OCI-LY1 (cell line): ENCODE measurements at regions not wholly inside any gene's neighbourhood (a gene's known extent, or its start where the extent isn't known, plus 50 kb on each side); places are given as distances from the start of the nearest gene placed in this dataset.

ENCODE experiments used
- H2AFZ ChIP-seq: fragments of 200-600 bp; sonication (generic), shearing (Covaris generic); 2 replicates; pipeline ENCODE4 v1.6.0; 2014; ENCODE audit warnings: antibody characterized with exemption, mild to moderate bottlenecking, low read length
- H3F3A ChIP-seq: fragments of 200-600 bp; sonication (generic), shearing (Covaris generic); 2 replicates; pipeline ENCODE4 v1.6.0; 2014; ENCODE audit warnings: mild to moderate bottlenecking, antibody characterized with exemption, low read length, moderate library complexity; ENCODE audit not compliant: insufficient read depth
- H3K27ac ChIP-seq: fragments of 200-600 bp; sonication (generic); 2 replicates; pipeline ENCODE4 v1.5.1; 2014; ENCODE audit warnings: low read length, mixed run types, mild to moderate bottlenecking, low read depth; ENCODE audit not compliant: poor library complexity, severe bottlenecking
- H3K27me3 ChIP-seq: fragments of 200-600 bp; sonication (generic); 2 replicates; pipeline ENCODE4 v1.6.0; 2014; ENCODE audit warnings: antibody characterized with exemption, mild to moderate bottlenecking, low read length, moderate library complexity; ENCODE audit not compliant: insufficient read depth
- H3K36me3 ChIP-seq: fragments of 200-600 bp; sonication (generic); 2 replicates; pipeline ENCODE4 v1.6.1; 2014; ENCODE audit warnings: mild to moderate bottlenecking, antibody characterized with exemption, low read length, moderate library complexity, mixed read lengths; ENCODE audit not compliant: insufficient read depth
- H3K4me1 ChIP-seq: fragments of 200-600 bp; sonication (generic); 2 replicates; pipeline ENCODE4 v1.5.1; 2014; ENCODE audit warnings: mild to moderate bottlenecking, low read length, moderate library complexity; ENCODE audit not compliant: insufficient read depth, severe bottlenecking
- H3K4me2 ChIP-seq: fragments of 200-600 bp; sonication (generic), shearing (Covaris generic); 2 replicates; pipeline ENCODE4 v1.6.1; 2014; ENCODE audit warnings: low read length
- H3K4me3 ChIP-seq: fragments of 200-600 bp; sonication (generic); 2 replicates; pipeline ENCODE4 v1.5.1; 2014; ENCODE audit warnings: low read length, low read depth, mild to moderate bottlenecking, mixed read lengths; ENCODE audit not compliant: poor library complexity, severe bottlenecking
- H3K79me2 ChIP-seq: fragments of 200-600 bp; shearing (Covaris generic); 2 replicates; pipeline ENCODE4 v1.6.1; 2016; ENCODE audit warnings: mixed run types, low read length, mixed read lengths; ENCODE audit not compliant: insufficient read depth
- H3K9ac ChIP-seq: fragments of 200-600 bp; sonication (generic), shearing (Covaris generic); 2 replicates; pipeline ENCODE4 v1.6.1; 2014; ENCODE audit warnings: mild to moderate bottlenecking, low read length, mixed read lengths
- H3K9me2 ChIP-seq: fragments of 200-600 bp; sonication (generic), shearing (Covaris generic); 2 replicates; pipeline ENCODE4 v1.6.1; 2014; ENCODE audit warnings: low read depth, mild to moderate bottlenecking, low read length, mixed read lengths
- H3K9me3 ChIP-seq: fragments of 200-600 bp; shearing (Covaris generic); 2 replicates; pipeline ENCODE4 v1.6.1; 2014; ENCODE audit warnings: low read length, mixed read lengths
- H4K20me1 ChIP-seq: fragments of 200-600 bp; sonication (generic), shearing (Covaris generic); 2 replicates; pipeline ENCODE4 v1.6.0; 2016; ENCODE audit warnings: mild to moderate bottlenecking, low read length; ENCODE audit not compliant: insufficient read depth
- EZH2 ChIP-seq: fragments of 200-600 bp; sonication (generic), shearing (Covaris generic); IDR thresholded peaks from 2 replicates; pipeline ENCODE4 v1.8.0; 2017; ENCODE audit warnings: borderline replicate concordance, mixed run types, mild to moderate bottlenecking, antibody characterized with exemption, low read length, moderate library complexity, mixed read lengths
- TF ChIP-seq, protein P1 (sequence below): fragments of 200-600 bp; sonication (generic), shearing (Covaris generic); IDR thresholded peaks from 2 replicates; pipeline ENCODE4 v1.5.1; 2017; ENCODE audit warnings: mild to moderate bottlenecking, antibody characterized with exemption, low read length, moderate library complexity, mixed read lengths

DNA sequence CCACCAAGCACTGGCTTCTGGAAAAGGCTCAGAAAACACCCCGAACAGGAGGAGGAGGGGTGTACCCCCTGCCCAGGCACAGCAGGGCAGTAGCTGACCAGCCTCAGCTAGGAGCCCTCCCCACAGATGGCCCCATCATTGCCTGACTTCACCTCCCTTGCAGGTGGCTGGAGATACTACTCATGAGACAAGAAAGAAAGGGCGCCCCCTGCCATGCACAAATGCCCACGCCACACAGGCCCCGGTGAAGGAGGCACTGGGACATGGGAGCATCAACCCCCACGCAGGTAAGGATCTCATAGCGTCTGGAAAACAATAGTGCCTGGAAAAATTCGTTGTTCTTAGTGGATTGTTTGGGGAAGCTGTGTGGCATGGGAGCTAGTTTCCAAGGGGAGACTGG, 240.6 kb downstream of the TFCP2L1 start:
- TF ChIP-seq EZH2 = no peak
- TF ChIP-seq, protein P1, sequence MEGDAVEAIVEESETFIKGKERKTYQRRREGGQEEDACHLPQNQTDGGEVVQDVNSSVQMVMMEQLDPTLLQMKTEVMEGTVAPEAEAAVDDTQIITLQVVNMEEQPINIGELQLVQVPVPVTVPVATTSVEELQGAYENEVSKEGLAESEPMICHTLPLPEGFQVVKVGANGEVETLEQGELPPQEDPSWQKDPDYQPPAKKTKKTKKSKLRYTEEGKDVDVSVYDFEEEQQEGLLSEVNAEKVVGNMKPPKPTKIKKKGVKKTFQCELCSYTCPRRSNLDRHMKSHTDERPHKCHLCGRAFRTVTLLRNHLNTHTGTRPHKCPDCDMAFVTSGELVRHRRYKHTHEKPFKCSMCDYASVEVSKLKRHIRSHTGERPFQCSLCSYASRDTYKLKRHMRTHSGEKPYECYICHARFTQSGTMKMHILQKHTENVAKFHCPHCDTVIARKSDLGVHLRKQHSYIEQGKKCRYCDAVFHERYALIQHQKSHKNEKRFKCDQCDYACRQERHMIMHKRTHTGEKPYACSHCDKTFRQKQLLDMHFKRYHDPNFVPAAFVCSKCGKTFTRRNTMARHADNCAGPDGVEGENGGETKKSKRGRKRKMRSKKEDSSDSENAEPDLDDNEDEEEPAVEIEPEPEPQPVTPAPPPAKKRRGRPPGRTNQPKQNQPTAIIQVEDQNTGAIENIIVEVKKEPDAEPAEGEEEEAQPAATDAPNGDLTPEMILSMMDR = peak; percentile 26; the same call in 1 of the 2 replicates

DNA sequence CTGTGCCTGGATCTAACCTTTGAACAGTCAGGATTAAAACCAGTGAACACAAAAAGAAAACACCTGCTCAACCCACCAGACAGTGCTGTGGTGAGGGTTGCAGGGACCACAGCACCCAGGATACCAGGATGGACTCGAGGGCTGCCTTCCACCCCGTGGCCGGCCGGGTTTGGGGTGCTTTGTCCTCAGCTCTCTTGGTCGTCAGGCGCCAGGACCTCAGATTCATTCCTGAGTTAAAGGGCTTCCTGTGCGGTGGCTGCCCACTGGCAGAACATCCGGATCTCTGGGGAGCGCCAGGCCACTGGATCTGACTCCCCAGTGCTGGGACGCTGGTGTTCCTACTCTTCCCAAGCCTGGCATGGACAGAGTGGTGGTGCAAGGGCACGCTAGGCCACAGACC, 239.8 kb downstream of the TFCP2L1 start:
- no peak overlapping the region for H3K4me2 ChIP-seq
- H3K4me3 ChIP-seq = no peak overlapping the region
- no peaks in the 10 kb centered on the region for H3K9me3 ChIP-seq
- TF ChIP-seq, protein P1 = no peak
- no peak for TF ChIP-seq EZH2
- H3K27me3 ChIP-seq = no peaks in the 10 kb centered on the region
- H3K79me2 ChIP-seq = no peaks in the 10 kb centered on the region
- H3K9ac ChIP-seq = no peak overlapping the region
- H3K27ac ChIP-seq = no peak overlapping the region
- H3K4me1 ChIP-seq = no peaks in the 10 kb centered on the region
- no peaks in the 10 kb centered on the region for H3F3A ChIP-seq
- H3K9me2 ChIP-seq = no peaks in the 10 kb centered on the region
- H3K36me3 ChIP-seq = no peaks in the 10 kb centered on the region
- no peaks in the 10 kb centered on the region for H4K20me1 ChIP-seq
- H2AFZ ChIP-seq = no peak overlapping the region

More for the DNA sequence above, 240.6 kb downstream of the TFCP2L1 start:
- Histone ChIP-seq H3K4me3 (no peak overlapping the region), H3K27me3 (no peaks in the 10 kb centered on the region), H3F3A (no peaks in the 10 kb centered on the region), H3K79me2 (no peaks in the 10 kb centered on the region), H2AFZ (no peak overlapping the region), H3K9me2 (no peaks in the 10 kb centered on the region), H3K4me1 (no peaks in the 10 kb centered on the region), H3K9me3 (no peaks in the 10 kb centered on the region), H3K4me2 (no peak overlapping the region), H3K9ac (no peak overlapping the region), H3K27ac (no peak overlapping the region), H4K20me1 (no peaks in the 10 kb centered on the region), H3K36me3 (no peaks in the 10 kb centered on the region)

DNA sequence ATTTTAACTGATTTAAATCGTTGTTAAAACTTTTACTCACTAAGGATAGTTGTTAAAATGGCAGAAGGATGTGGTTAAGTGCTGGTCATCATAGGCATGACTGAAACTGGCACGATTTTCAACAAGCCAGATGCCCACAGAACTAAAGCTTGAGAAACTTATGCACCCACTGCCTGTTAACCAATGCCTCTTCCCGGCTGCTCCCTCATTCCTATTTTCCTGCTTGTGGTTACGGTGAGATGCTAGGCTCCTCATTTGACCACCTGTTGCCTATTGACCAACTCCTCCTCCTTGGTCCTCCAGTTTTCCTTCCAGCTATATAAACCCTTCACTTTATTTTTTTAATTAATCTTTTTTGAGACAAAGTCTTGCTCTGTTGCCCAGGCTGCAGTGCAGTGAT, 238.7 kb downstream of the TFCP2L1 start:
- no peak overlapping the region for H3K4me2 ChIP-seq
- no peak overlapping the region for H3K4me3 ChIP-seq

More for the DNA sequence above, 238.7 kb downstream of the TFCP2L1 start:
- Histone ChIP-seq H3K36me3 (no peaks in the 10 kb centered on the region), H3K4me1 (no peaks in the 10 kb centered on the region), H3K27ac (no peak overlapping the region), H3K79me2 (no peaks in the 10 kb centered on the region), H4K20me1 (no peaks in the 10 kb centered on the region), H2AFZ (no peak overlapping the region), H3K9ac (no peak overlapping the region), H3F3A (no peaks in the 10 kb centered on the region), H3K27me3 (no peaks in the 10 kb centered on the region), H3K9me3 (no peaks in the 10 kb centered on the region), H3K9me2 (no peaks in the 10 kb centered on the region)
- no peak for TF ChIP-seq EZH2
- TF ChIP-seq, protein P1 = no peak
